NCI-H2029 treated with DMSO at 0.1 percent for 48 hours (cell line): ENCODE measurements at regions not wholly inside any gene's neighbourhood (a gene's known extent, or its start where the extent isn't known, plus 50 kb on each side); places are given as distances from the start of the nearest gene placed in this dataset.
"Not testable (repeated sequence)": the region's sequence is repeated elsewhere in the genome, so short reads cannot be mapped to it uniquely, and the experiment has no call there.

ENCODE experiments used
- DNase-seq: peaks from one replicate; lab custom pipeline; 2025; lab: John Stamatoyannopoulos, UW

DNA sequence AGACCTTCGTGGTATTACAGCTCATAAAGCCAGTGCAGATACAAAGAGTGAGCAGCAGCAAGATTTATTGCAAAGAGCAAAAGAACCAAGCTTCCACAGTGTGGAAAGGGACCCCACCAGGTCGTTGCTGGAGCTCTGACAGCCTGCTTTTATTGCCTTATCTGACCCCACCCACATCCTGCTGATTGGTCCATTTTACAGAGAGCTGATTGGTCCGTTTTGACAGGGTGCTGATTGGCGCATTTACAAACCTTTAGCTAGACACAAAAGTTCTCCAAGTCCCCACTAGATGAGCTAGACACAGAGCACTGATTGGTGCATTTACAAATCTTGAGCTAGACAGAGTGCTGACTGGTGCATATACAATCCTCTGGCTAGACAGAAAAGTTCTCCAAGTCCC, 74.9 kb upstream of the ATP5MC3 start:
- not testable (repeated sequence) for DNase-seq

DNA sequence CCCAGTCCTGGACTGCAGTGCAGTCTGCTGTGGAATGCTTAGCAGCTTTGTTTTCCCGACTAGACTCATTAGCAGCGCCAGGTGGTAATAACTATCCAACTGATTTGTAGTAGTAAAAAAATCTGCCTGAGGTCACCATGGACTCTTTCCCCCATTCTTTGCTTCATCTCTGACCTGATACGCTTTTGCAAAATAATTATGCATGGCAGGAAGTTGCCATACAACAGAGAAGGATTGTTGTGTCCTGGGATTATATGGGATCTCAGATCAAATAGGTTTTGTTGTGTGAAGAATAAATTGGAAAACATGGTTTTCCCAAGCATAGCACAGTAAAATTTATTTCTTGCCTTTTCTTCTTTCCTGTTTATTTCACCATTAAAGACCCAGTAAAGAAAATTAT, 72.4 kb upstream of the ATP5MC3 start:
- DNase-seq: no peak

DNA sequence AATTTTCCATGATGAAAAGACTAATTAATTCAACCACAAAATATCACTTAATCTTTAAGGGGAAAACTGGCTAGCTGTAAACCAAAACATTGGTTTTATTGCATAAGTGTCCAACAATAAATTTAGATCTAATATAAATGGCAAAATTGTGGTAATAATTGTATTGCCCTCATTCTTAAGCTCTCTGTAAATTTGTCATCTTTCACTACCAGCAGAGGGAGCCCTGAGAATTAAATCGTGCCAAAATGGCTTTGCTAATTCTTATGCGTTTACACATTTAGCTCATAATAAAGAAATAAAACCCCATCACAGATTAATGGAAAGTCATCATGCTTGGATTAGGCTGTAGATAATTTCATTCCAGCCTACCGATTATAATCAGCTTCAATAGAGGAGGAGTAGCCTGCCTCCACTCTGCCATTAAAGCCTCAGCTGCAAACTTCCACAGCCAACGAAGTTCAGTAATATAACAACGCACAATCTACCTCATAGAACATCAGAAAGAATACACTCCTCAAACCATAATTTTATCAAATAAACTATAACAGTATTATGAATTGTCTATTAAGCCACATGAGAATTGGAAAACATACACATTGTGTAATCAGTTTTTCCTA, 70.0 kb upstream of the ATP5MC3 start:
- DNase-seq: no peak

GRCh38 chr2:175247159-175247558, 65.6 kb upstream of the ATP5MC3 start:
- no peak for DNase-seq

- no peak for DNase-seq
Observed at GRCh38 chr2:175244697-175245096, 63.2 kb upstream of the ATP5MC3 start.

DNA sequence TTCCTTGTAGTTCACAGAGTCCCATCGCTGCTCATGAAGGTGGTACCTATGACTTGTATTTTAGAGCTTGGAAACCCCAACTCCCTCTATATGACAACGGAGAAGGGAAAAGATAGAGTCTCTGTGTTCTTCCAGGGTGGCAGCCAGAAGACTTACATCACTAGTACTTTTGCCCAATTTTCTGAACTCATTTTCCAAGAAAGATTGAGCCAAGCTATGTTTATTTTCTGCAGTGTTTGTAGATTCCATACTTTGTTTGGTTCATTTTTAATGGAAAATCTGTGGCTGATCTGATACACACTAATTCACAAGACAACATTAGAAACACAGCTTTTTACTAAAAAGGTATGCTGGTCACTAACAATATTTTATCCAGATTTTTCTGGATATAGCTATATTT, 60.2 kb upstream of the ATP5MC3 start:
- DNase-seq: no peak

DNA sequence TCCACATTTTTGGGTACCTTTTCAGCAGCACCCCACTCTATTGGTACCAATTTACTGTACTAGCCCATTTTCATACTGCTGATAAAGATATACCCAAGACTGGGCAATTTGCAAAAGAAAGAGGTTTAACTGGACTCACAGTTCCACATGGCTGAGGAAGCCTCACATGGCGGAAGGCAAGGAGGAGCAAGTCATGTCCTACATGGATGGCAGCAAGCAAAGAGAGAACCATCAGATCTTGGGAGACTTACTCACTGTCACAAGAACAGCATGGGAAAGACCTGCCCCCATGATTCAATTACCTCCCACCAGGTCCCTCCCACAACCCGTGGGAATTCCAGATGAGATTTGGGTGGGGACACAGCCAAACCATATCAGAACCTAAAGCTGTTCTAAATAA, 58.5 kb upstream of the ATP5MC3 start:
- not testable (repeated sequence) for DNase-seq

DNA sequence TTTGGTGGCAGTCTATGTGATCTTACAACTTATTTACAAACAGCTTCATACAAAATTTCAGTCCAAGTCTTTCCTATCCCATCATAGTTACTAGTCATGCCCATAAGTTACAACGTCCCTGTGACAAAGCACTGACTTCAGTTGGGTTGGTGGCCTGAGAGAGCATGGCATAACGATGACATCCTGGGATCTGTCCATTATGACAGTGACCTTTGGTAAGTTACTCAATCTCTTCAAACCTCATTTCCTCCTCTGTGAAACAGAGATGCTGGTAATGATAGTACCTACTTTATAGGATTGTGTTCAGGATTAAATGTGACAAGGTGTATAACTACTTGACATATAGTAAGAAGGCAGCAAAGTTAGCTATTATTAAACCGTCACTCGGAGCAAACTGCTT, 55.4 kb upstream of the ATP5MC3 start:
- DNase-seq: no peak

- no peak for DNase-seq
Observed at GRCh38 chr2:175234650-175235049, 53.1 kb upstream of the ATP5MC3 start.

GRCh38 chr2:175234153-175234552, 52.6 kb upstream of the ATP5MC3 start:
- DNase-seq: peak; percentile 25

GRCh38 chr2:175233135-175233719, 51.7 kb upstream of the ATP5MC3 start:
- DNase-seq: peak; percentile 11
